PC-3 (cell line): ENCODE measurements at regions not wholly inside any gene's neighbourhood (a gene's known extent, or its start where the extent isn't known, plus 50 kb on each side); places are given as distances from the start of the nearest gene placed in this dataset.

Experiments used
- EZH2 ChIP-seq: fragments of 300-600 bp; sonication (generic); IDR thresholded peaks from one replicate; pipeline ENCODE4 v1.6.1; 2017; ENCODE audit warnings: antibody characterized with exemption, mild to moderate bottlenecking, low read length; ENCODE audit not compliant: unreplicated experiment
- EZH2phosphoT487 ChIP-seq: fragments of 300-600 bp; sonication (generic); IDR thresholded peaks from 2 replicates; pipeline ENCODE4 v1.6.1; 2018; ENCODE audit warnings: mild to moderate bottlenecking, antibody characterized with exemption, low read length, borderline replicate concordance
- TF ChIP-seq, protein P1 (sequence below): fragments of 300-600 bp; sonication (generic); conservative IDR thresholded peaks from 2 replicates; pipeline ENCODE4 v1.5.1; 2017; ENCODE audit warnings: antibody characterized with exemption, low read depth, mild to moderate bottlenecking, low read length

GRCh38 chr18:61057443-61057842 is 275.8 kb upstream of the CDH20 start:
- TF ChIP-seq, protein P1, sequence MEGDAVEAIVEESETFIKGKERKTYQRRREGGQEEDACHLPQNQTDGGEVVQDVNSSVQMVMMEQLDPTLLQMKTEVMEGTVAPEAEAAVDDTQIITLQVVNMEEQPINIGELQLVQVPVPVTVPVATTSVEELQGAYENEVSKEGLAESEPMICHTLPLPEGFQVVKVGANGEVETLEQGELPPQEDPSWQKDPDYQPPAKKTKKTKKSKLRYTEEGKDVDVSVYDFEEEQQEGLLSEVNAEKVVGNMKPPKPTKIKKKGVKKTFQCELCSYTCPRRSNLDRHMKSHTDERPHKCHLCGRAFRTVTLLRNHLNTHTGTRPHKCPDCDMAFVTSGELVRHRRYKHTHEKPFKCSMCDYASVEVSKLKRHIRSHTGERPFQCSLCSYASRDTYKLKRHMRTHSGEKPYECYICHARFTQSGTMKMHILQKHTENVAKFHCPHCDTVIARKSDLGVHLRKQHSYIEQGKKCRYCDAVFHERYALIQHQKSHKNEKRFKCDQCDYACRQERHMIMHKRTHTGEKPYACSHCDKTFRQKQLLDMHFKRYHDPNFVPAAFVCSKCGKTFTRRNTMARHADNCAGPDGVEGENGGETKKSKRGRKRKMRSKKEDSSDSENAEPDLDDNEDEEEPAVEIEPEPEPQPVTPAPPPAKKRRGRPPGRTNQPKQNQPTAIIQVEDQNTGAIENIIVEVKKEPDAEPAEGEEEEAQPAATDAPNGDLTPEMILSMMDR, result no peak
- TF ChIP-seq EZH2, result no peak
- TF ChIP-seq EZH2phosphoT487, result no peak
